HG03565 (cell line): ENCODE measurements at regions not wholly inside any gene's neighbourhood (a gene's known extent, or its start where the extent isn't known, plus 50 kb on each side); places are given as distances from the start of the nearest gene placed in this dataset.
"Not testable (repeated sequence)": the region's sequence is repeated elsewhere in the genome, so short reads cannot be mapped to it uniquely, and the experiment has no call there.

ENCODE experiments used
- ATAC-seq: cut with Tn5 transposase; IDR thresholded peaks from one replicate; pipeline ENCODE4 v1.9.1; 2021; ENCODE audit warnings: mild to moderate bottlenecking, moderate library complexity; ENCODE audit not compliant: unreplicated experiment

DNA sequence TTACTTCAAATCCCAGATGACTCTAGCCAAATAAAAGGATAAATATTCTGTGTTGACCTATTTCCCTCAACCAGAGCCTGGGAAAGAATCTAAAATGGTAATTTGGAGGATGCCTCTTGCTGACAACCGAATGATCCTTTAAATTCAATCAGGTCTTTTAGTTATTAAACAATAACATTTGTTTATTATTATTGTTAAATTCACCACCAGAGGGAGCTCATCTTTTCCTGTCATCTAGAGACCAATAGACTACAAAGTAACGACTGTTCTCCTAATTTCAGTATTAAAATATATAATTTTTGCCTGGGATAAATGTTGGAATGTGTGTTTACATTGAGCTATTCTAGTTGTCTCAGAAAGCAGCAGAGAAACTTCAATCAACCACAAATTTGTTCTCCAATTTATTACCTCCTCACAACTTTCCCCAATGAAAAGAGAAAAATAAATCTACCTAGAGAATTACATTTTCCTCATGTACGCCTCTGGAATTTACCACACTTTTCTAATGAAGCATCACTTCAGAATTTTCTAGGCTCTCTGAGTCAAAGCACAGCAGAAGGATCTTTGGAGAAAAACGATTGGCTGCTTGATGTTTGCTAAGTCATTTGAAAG lies 142.7 kb downstream of the SCG2 start:
- no peak for ATAC-seq

DNA sequence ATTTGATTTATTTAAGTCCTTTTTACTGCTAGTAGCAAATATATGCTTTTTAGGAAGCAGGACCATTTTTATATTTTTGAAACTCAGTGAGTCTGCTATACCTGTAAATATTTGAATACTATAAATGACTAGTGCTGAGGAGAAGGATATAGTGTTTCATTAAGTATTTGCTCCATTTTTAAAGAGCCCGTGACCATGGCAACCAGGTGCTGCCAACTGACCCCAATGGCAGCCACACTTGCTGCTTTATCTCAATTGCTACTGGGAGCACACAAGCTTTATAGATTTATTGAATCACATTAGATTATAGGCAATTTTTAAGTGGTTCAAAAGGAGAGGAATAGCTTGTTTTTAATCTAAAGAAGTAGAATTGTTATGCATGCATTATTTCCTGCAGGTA lies 142.0 kb downstream of the SCG2 start:
- no peak for ATAC-seq

- no peak for ATAC-seq
Measured at GRCh38 chr2:223460774-223461211, 141.4 kb downstream of the SCG2 start.

GRCh38 chr2:223464071-223464470 lies 138.1 kb downstream of the SCG2 start:
- no peak for ATAC-seq

DNA sequence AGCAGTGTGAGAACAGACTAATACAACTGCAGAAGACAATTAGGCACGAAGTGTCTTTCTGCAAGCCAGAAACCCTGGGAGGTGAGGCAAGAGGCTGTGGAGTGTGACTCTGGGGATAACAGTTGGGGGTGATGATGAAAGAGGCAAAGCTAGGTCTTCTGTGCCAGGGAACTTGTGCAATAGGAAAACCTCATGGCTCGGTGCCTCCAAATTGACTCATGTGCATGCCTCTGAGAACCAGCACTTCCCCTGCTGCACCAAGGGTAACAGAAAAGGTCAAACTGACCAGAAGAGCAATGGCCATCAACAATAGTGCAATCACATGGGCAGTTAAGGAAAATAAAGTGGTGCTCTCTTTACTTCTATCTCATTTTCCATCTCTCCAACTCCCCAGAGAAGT lies 136.4 kb downstream of the SCG2 start:
- ATAC-seq = no peak

- ATAC-seq = no peak
Measured at GRCh38 chr2:223467196-223467595, 135.0 kb downstream of the SCG2 start.

DNA sequence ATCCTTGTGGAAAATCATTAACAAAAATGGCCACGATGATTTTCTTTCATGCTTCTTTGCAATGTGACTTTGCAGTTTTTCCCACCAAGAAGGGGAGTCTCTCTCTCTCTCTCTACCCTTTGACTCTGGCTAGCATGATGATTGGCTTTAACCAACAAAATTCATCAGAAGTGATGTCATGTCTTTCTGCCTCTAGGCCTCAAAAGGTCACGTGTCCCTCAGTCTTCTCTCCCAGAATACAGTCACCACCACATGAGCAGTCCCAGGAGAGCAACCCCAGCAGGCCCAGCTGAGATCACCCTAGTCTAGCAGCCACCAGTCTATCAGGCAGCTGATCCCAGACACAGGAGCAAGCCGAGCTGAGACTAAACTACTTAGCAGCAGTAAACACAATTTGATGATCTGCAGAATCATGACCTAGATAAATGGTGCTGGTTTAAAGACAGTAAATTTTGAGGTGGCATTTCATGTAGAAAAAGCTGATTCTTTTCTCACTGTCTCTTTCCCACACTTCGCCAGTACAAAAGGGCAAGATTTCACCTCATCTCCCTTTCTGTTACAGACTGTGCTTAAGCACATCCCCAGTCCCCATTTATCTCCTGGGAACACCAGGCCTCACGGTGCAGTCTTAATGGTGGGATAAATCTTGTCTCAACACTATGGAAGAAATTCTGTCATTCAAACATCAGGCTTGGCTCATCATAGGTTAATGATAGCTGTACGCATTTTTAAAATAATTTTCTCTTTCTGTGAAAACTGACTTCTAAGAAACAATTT lies 132.7 kb downstream of the SCG2 start:
- no peak for ATAC-seq

DNA sequence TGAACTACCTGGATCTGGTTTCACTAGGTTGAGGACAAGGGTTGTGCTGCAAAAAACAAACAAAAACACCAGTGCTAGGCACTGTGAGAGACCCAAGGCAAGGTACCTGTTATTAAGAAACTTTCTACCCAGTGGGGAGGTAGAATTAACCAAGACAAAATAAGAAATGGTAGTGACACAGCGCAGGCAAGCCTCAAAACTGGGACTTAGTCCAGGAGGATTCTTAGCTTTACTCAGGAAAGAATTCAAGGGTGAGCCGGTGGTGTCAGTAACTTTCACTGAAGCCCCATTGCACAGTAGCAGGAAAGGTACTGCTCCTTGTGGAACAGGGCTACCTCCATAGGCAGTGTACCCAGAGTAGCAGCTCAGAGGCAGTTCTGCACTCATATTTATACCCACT lies 131.6 kb downstream of the SCG2 start:
- ATAC-seq = no peak

DNA sequence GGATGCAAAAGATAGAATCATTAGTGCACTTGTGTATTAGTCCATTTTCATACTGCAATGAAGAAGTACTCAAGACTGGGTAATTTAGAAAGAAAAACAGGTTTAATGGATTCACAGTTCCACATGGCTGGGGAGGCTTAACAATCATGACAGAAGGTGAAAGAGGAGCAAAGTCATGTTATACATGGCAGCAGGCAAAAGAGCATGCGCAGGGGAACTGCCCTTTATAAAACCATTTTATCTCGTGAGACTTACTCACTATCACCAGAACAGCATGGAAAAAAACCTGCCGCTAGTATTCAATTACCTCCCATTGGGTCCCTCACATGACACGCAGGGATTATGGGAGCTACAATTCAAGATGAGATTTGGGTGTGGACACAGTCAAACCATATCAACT lies 129.4 kb downstream of the SCG2 start:
- ATAC-seq = no peak

- no peak for ATAC-seq
Measured at GRCh38 chr2:223474893-223475292, 127.3 kb downstream of the SCG2 start.

DNA sequence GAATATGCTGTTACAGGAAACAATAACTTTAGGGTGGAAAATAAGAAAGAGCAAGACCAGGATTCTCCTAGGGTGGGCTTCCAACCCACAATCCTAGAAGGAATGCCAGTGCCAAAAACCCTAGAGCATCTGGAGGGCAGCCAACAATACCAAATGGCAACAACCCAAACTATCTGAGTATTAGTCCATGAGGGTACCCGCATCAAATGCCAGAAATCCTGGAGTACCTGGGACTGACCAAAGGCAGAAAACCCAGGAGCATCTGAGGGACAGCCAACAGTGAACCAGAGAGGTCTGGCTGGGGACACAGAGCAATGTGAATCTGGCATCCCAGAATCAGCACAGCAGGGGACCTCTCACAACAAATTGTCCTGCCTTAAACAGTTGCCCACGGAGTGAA lies 126.3 kb downstream of the SCG2 start:
- ATAC-seq = no peak

- ATAC-seq = no peak
Measured at GRCh38 chr2:223477318-223477717, 124.8 kb downstream of the SCG2 start.

- no peak for ATAC-seq
Measured at GRCh38 chr2:223481486-223481885, 120.7 kb downstream of the SCG2 start.

DNA sequence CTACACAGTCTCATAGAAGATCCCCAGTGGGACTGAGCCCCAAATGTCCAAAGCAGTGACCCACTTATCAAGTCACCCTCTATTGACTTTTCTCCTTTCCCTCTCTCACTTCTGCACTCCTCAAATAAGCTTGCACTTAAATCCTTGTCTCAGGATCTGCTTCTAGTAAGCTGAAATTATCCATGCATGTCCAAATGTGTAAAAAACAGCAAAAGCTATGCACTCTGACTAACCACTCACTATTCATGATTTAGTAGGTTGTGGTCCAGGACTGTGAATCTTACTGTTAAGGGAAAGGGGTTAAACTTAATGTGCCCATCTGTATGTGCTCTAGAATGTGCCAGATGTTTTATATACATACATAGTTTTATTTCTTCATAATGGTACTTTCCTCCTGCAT lies 115.4 kb downstream of the SCG2 start:
- no peak for ATAC-seq

- ATAC-seq = no peak
Measured at GRCh38 chr2:223487214-223487846, 114.8 kb downstream of the SCG2 start.

GRCh38 chr2:223488814-223489213 lies 113.3 kb downstream of the SCG2 start:
- ATAC-seq = no peak

DNA sequence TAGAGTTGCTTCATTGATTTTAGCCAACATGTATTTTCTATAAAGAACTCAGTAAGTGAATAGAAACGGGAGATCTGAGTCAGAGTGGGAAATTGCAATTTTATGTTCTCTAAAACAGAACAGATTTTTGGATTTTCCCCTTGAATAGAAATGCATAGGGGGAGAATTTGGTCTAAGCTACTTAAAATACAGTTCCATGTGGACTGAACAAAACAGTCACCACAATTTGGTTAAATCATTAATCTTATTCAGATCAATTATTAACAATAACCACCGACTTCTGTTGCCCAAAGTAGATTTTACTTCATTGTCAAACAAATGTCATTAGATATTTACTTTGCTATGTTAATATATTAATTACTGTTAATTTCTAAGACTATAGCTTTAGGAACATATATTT lies 107.7 kb downstream of the SCG2 start:
- ATAC-seq = no peak

DNA sequence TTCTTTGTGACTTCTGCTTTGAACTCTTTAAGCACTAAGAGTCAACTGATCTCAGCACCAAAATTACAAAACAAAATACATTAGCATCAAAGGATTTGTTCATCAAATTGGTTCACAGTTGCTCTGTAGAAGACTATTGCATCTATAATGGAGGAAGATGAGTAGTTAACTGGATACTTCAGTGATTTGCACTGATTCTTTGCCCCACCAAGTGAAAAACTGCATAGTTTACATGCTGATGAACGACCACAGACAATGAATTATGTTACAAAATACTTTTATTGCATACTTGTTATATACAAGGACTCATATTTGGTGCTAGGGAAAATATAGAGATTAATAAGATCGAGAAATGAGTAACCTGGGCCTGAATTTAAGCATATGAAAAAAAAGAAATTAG lies 107.2 kb downstream of the SCG2 start:
- no peak for ATAC-seq

- not testable (repeated sequence) for ATAC-seq
Measured at GRCh38 chr2:223496853-223497252, 105.3 kb downstream of the SCG2 start.

DNA sequence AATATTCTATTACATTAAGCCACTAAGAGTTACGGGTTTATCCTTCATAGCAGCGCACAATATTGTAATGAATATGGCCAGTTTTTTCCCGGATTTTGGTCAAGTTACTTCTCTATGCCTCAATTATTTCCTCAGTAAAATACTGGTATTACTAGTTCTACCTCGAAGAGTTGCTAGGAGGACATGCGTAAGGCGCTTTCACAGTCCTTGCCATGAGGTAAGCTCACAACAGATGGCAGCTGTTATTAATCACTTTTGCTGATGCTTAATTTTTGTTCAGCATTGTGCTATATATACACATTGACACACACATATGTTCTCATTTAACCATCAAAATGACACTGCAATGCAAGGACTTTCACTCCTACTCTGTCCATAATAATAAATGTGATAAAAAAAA lies 101.5 kb downstream of the SCG2 start:
- no peak for ATAC-seq

- ATAC-seq = no peak
Measured at GRCh38 chr2:223501641-223502040, 100.5 kb downstream of the SCG2 start.

DNA sequence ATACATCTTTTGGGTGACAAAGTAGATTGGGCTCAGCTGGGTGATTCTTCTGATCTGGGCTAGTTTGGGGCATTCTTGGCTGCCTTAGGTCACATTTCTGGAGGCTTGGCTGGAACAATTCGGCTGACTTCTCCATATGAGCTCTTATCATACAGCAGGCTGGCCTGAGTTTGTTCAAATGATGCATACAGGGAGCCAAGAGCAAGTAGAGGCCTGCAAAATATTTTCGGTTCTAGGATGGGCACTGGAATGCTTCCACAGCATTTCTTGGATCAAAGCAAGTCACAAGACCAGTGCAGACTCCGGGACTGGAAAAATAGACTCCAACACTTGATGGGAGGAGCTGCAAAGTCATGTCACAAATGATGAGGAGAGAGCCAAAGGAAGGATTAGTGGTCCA lies 98.4 kb downstream of the SCG2 start:
- ATAC-seq = no peak
